SK-N-MC (cell line): ENCODE measurements at regions not wholly inside any gene's neighbourhood (a gene's known extent, or its start where the extent isn't known, plus 50 kb on each side); places are given as distances from the start of the nearest gene placed in this dataset.

Experiments used
- EZH2 ChIP-seq: fragments of 200-600 bp; sonication (generic); IDR thresholded peaks from one replicate; pipeline ENCODE4 v1.6.1; 2017; ENCODE audit warnings: antibody characterized with exemption
- FOXP2 ChIP-seq: optimal IDR thresholded peaks from 2 replicates; pipeline ENCODE3; 2011; ENCODE audit warnings: mild to moderate bottlenecking, moderate library complexity; ENCODE audit not compliant: insufficient read depth; ENCODE audit errors: extremely low read length, control extremely low read depth
- POLR2AphosphoS5 ChIP-seq: IDR thresholded peaks from 2 replicates; pipeline ENCODE4 v1.6.1; 2012; ENCODE audit warnings: mild to moderate bottlenecking, low read depth, low read length, borderline replicate concordance

- no peak for TF ChIP-seq POLR2AphosphoS5
- no peak for TF ChIP-seq EZH2
- TF ChIP-seq FOXP2: no peak
Measured at GRCh38 chr16:25366078-25366477, 108.4 kb upstream of the ZKSCAN2 start.
